ENCODE measurements at regions not wholly inside any gene's neighbourhood (a gene's known extent, or its start where the extent isn't known, plus 50 kb on each side); places are given as distances from the start of the nearest gene placed in this dataset.

- TF ChIP-seq EZH2 (optimal IDR thresholded peaks at IDR 0.05; ENCODE audit: low read depth, low read length) = no peak
- TF ChIP-seq, protein P1, sequence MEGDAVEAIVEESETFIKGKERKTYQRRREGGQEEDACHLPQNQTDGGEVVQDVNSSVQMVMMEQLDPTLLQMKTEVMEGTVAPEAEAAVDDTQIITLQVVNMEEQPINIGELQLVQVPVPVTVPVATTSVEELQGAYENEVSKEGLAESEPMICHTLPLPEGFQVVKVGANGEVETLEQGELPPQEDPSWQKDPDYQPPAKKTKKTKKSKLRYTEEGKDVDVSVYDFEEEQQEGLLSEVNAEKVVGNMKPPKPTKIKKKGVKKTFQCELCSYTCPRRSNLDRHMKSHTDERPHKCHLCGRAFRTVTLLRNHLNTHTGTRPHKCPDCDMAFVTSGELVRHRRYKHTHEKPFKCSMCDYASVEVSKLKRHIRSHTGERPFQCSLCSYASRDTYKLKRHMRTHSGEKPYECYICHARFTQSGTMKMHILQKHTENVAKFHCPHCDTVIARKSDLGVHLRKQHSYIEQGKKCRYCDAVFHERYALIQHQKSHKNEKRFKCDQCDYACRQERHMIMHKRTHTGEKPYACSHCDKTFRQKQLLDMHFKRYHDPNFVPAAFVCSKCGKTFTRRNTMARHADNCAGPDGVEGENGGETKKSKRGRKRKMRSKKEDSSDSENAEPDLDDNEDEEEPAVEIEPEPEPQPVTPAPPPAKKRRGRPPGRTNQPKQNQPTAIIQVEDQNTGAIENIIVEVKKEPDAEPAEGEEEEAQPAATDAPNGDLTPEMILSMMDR (IDR thresholded peaks at IDR 0.05; ENCODE audit: low read length) = no peak
Measured at GRCh38 chr2:235391921-235392615, 101.8 kb upstream of the AGAP1 start.

Measured in MM.1S (cell line).